NT2/D1 (cell line): ENCODE measurements at regions not wholly inside any gene's neighbourhood (a gene's known extent, or its start where the extent isn't known, plus 50 kb on each side); places are given as distances from the start of the nearest gene placed in this dataset.

ENCODE experiments used
- SUZ12 ChIP-seq: IDR thresholded peaks from 2 replicates; pipeline ENCODE4 v1.6.1; 2011; ENCODE audit not compliant: insufficient read length, insufficient read depth; ENCODE audit errors: extremely low read depth
- YY1 ChIP-seq: IDR thresholded peaks from 2 replicates; pipeline ENCODE4 v1.6.1; 2011; ENCODE audit not compliant: insufficient read length, insufficient read depth
- ZNF274 ChIP-seq: IDR thresholded peaks from 2 replicates; pipeline ENCODE4 v1.6.1; 2011; ENCODE audit warnings: mild to moderate bottlenecking, low read depth, low read length

DNA sequence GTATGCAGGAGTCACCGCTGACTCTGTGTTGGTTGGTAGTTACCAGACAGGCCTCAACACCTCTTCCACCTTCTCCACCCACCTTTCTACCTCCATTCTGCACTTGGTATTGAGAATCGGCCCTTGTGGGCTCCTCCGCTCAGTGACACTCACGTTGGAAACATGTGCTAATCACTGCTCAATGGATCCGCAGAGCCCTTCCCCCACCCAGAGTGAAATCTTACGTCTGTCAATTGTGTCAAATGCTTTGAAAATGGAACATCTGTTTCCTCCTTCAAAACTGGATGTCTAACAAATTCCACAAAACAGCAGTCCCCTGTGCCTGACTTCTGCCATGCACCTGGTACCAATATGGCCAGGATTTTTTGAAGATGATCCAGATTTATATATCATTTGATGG lies 65.5 kb upstream of the NRIP1 start:
- TF ChIP-seq SUZ12 (no peak), ZNF274 (no peak), YY1 (no peak)
